WTC11 (cell line): ENCODE measurements at regions not wholly inside any gene's neighbourhood (a gene's known extent, or its start where the extent isn't known, plus 50 kb on each side); places are given as distances from the start of the nearest gene placed in this dataset.

ENCODE experiments used
- CTCF ChIP-seq: fragments of 200-600 bp; IDR thresholded peaks from 2 replicates; pipeline ENCODE4 v1.8.0; 2022; ENCODE audit warnings: antibody characterized with exemption
- NFYB ChIP-seq: sonication (generic); formaldehyde crosslinking; conservative IDR thresholded peaks from 2 replicates; pipeline ENCODE4 v1.8.0; 2022; ENCODE audit warnings: low read depth, missing genetic modification reagents
- NR2C2 ChIP-seq: sonication (generic); formaldehyde crosslinking; IDR thresholded peaks from 2 replicates; pipeline ENCODE4 v1.8.0; 2022; ENCODE audit warnings: mild to moderate bottlenecking, missing genetic modification reagents
- PRRX2 ChIP-seq: fragments of 250-450 bp; sonication (Bioruptor Pico); IDR thresholded peaks from 2 replicates; pipeline ENCODE4 v1.8.0; 2021; ENCODE audit warnings: mild to moderate bottlenecking

GRCh38 chr9:105173306-105173705 lies 71.1 kb upstream of the SLC44A1 start:
- TF ChIP-seq PRRX2 (no peak), NFYB (no peak), NR2C2 (CRISPR knock-in tag) (no peak), CTCF (no peak)
